ENCODE measurements at regions not wholly inside any gene's neighbourhood (a gene's known extent, or its start where the extent isn't known, plus 50 kb on each side); places are given as distances from the start of the nearest gene placed in this dataset.

GRCh38 chr21:28675331-28676041, 317.2 kb downstream of the LTN1 start:
- Histone ChIP-seq H3K4me3 (replicated peaks; ENCODE audit: low read depth, low read length) (no peak overlapping the region), H3K27me3 (replicated peaks; ENCODE audit: control insufficient read depth, insufficient read depth, low read length) (no peaks in the 10 kb centered on the region), H3K36me3 (ENCODE audit: control insufficient read depth, insufficient read depth, low read length) (no peaks in the 10 kb centered on the region)
- DNase-seq (ENCODE audit: extremely low read depth, insufficient read length): no peak
- TF ChIP-seq CTCF (IDR thresholded peaks at IDR 0.05; ENCODE audit: insufficient read depth, low read length, poor library complexity, severe bottlenecking): no peak

DNA sequence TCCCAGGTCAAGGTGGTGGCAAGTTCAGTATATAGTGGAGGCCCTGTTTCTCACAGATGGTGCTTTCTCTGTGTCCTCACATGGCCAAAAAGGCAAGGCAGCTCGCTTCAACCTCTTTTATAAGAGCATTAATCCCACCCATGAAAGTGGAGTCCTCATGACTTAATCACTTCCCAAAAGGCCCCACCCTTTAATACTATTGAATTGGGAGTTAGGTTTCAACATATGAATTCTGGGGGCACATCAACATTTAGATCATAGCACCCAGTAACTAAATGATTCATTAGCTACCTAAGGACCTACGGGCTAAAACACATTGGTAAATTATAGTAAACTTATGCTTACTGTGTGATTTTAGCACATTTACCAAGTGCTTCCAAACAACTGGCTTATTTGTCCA, 317.9 kb downstream of the LTN1 start:
- Histone ChIP-seq H3K27me3 (replicated peaks; ENCODE audit: control insufficient read depth, insufficient read depth, low read length) (no peaks in the 10 kb centered on the region), H3K4me3 (replicated peaks; ENCODE audit: low read depth, low read length) (no peak overlapping the region), H3K36me3 (ENCODE audit: control insufficient read depth, insufficient read depth, low read length) (no peaks in the 10 kb centered on the region)
- no peak for TF ChIP-seq CTCF (IDR thresholded peaks at IDR 0.05; ENCODE audit: insufficient read depth, low read length, poor library complexity, severe bottlenecking)
- DNase-seq (ENCODE audit: extremely low read depth, insufficient read length): no peak

GRCh38 chr21:28671549-28672195, 321.0 kb downstream of the LTN1 start:
- H3K36me3 ChIP-seq (ENCODE audit: control insufficient read depth, insufficient read depth, low read length): no peaks in the 10 kb centered on the region
- H3K27me3 ChIP-seq (replicated peaks; ENCODE audit: control insufficient read depth, insufficient read depth, low read length): no peaks in the 10 kb centered on the region
- no peak overlapping the region for H3K4me3 ChIP-seq (replicated peaks; ENCODE audit: low read depth, low read length)
- no peak for TF ChIP-seq CTCF (IDR thresholded peaks at IDR 0.05; ENCODE audit: insufficient read depth, low read length, poor library complexity, severe bottlenecking)
- DNase-seq (ENCODE audit: extremely low read depth, insufficient read length): no peak

DNA sequence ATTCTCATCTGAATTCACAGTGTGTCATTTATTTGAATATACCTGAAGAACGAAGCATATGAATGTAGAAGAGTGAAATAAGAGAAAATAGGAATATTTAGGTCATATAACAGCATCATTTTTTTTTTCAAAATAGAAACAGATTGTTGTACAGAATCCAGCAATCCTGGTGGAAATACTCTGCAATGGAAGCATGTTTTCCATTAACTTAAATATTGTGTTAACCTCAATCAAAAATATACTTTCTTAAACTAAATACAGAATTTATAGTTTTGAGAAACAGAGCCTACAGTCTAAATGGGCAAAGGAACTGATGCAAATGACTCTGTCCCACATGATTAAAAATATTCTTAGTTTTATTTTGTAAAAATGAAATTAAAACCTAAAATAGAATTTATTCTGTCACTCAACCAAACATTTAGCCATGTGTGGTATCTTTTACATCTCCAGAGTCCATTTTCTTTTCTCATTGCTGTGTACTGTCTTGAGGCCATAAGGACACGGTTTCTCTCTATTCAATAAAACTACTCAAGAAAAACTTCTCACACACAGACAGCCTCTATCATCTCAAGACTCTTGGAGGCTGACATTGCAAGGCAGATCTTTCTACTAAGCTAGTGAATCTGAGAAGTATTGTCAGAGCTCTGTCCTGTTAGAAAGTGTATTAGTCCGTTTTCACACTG, 322.6 kb downstream of the LTN1 start:
- no peak for DNase-seq (ENCODE audit: extremely low read depth, insufficient read length)
- no peaks in the 10 kb centered on the region for H3K36me3 ChIP-seq (ENCODE audit: control insufficient read depth, insufficient read depth, low read length)
- H3K27me3 ChIP-seq (replicated peaks; ENCODE audit: control insufficient read depth, insufficient read depth, low read length): no peaks in the 10 kb centered on the region
- H3K4me3 ChIP-seq (replicated peaks; ENCODE audit: low read depth, low read length): no peak overlapping the region
- no peak for TF ChIP-seq CTCF (IDR thresholded peaks at IDR 0.05; ENCODE audit: insufficient read depth, low read length, poor library complexity, severe bottlenecking)

DNA sequence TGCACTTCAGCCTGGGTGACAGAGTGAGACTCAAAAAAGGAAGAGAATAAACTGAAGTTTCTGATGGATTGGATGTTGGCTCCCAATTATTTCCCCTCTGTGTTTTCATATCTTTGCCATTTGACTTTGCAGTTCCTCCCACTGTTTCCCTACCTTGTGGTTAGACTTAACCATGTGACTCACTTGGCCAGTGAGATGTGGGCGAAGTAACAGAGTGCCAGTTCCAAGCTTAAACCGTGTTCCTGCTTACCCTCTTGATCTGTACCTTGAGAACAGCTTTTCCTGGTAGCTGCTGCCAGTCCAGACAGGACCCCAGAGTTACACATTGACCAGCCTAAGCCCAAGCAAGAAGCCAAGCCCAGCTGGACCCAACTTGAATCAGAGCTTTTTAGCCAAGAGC, 323.4 kb downstream of the LTN1 start:
- no peak overlapping the region for H3K4me3 ChIP-seq (replicated peaks; ENCODE audit: low read depth, low read length)
- no peaks in the 10 kb centered on the region for H3K36me3 ChIP-seq (ENCODE audit: control insufficient read depth, insufficient read depth, low read length)
- no peak for DNase-seq (ENCODE audit: extremely low read depth, insufficient read length)
- no peak for TF ChIP-seq CTCF (IDR thresholded peaks at IDR 0.05; ENCODE audit: insufficient read depth, low read length, poor library complexity, severe bottlenecking)
- H3K27me3 ChIP-seq (replicated peaks; ENCODE audit: control insufficient read depth, insufficient read depth, low read length): no peaks in the 10 kb centered on the region
